PC-3 (cell line): ENCODE measurements at regions not wholly inside any gene's neighbourhood (a gene's known extent, or its start where the extent isn't known, plus 50 kb on each side); places are given as distances from the start of the nearest gene placed in this dataset.

Experiments
- EZH2 ChIP-seq: fragments of 300-600 bp; sonication (generic); IDR thresholded peaks from one replicate; pipeline ENCODE4 v1.6.1; 2017; ENCODE audit warnings: antibody characterized with exemption, mild to moderate bottlenecking, low read length; ENCODE audit not compliant: unreplicated experiment
- EZH2phosphoT487 ChIP-seq: fragments of 300-600 bp; sonication (generic); IDR thresholded peaks from 2 replicates; pipeline ENCODE4 v1.6.1; 2018; ENCODE audit warnings: mild to moderate bottlenecking, antibody characterized with exemption, low read length, borderline replicate concordance
- TF ChIP-seq, protein P1 (sequence below): fragments of 300-600 bp; sonication (generic); conservative IDR thresholded peaks from 2 replicates; pipeline ENCODE4 v1.5.1; 2017; ENCODE audit warnings: antibody characterized with exemption, low read depth, mild to moderate bottlenecking, low read length

DNA sequence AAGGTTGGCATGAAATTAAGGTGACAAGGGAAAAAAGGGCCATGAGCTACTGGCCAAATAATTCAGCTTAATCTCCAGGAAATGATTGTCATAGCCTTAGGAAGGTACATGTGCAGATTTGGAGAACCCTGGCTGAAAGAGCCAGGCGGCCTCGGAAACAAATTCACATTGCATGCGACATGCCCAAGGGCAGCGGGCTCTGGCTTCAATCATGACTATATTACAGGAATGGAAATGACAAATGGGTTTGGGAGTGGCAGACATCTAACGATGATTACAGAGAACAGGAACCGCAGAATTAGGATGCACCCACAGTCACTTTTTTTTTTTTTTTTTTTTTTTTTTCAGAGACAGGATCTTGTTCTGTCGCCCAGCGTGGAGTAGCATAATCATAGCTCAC, 112.4 kb upstream of the SALL4 start:
- TF ChIP-seq, protein P1, sequence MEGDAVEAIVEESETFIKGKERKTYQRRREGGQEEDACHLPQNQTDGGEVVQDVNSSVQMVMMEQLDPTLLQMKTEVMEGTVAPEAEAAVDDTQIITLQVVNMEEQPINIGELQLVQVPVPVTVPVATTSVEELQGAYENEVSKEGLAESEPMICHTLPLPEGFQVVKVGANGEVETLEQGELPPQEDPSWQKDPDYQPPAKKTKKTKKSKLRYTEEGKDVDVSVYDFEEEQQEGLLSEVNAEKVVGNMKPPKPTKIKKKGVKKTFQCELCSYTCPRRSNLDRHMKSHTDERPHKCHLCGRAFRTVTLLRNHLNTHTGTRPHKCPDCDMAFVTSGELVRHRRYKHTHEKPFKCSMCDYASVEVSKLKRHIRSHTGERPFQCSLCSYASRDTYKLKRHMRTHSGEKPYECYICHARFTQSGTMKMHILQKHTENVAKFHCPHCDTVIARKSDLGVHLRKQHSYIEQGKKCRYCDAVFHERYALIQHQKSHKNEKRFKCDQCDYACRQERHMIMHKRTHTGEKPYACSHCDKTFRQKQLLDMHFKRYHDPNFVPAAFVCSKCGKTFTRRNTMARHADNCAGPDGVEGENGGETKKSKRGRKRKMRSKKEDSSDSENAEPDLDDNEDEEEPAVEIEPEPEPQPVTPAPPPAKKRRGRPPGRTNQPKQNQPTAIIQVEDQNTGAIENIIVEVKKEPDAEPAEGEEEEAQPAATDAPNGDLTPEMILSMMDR, result no peak
- no peak for TF ChIP-seq EZH2phosphoT487
- TF ChIP-seq EZH2, result no peak
